CD4-positive, alpha-beta memory T cell (primary cell): ENCODE measurements at regions not wholly inside any gene's neighbourhood (a gene's known extent, or its start where the extent isn't known, plus 50 kb on each side); places are given as distances from the start of the nearest gene placed in this dataset.

ENCODE experiments used
- CTCF ChIA-PET: fragments of 350-600 bp; sonication (Branson Sonifier 250); formaldehyde crosslinking; loops from one replicate; lab custom pipeline; 2021; ENCODE audit warnings: inconsistent platforms; ENCODE audit not compliant: partially characterized antibody; lab: Charles Lee
- POLR2A ChIA-PET: fragments of 350-600 bp; sonication (Branson Sonifier 250); formaldehyde crosslinking; loops from one replicate; lab custom pipeline; 2021; ENCODE audit not compliant: partially characterized antibody; lab: Charles Lee
- DNase-seq, 5 donors: peaks; one replicate each; pipeline versions ENCODE4 v3.0.0 to v3.0.0-alpha.2; 2020 to 2022; ENCODE audit warnings: mixed read lengths in 1 of 5
- H3K27ac ChIP-seq: one replicate; pipeline ENCODE4 v1.7.0; 2013; ENCODE audit warnings: low read depth, low read length
- H3K27me3 ChIP-seq: 2 replicates; pipeline ENCODE4 v1.7.0; 2013; ENCODE audit warnings: mild to moderate bottlenecking, low read length, moderate library complexity; ENCODE audit not compliant: insufficient read depth
- H3K36me3 ChIP-seq: 2 replicates; pipeline ENCODE4 v1.7.0; 2013; ENCODE audit warnings: mild to moderate bottlenecking, low read length, moderate library complexity; ENCODE audit not compliant: insufficient read depth
- H3K4me1 ChIP-seq: 2 replicates; pipeline ENCODE4 v1.7.0; 2013; ENCODE audit warnings: mild to moderate bottlenecking, low read length, moderate library complexity; ENCODE audit not compliant: insufficient read depth
- H3K4me3 ChIP-seq, 2 donors: one replicate each; pipeline ENCODE4 v1.7.0; 2013; ENCODE audit warnings: low read length in 2 of 2, mild to moderate bottlenecking in 1 of 2
- H3K9me3 ChIP-seq, 2 donors: one replicate each; pipeline ENCODE4 v1.7.0; 2013; ENCODE audit warnings: low read length in 2 of 2, control low read depth in 1 of 2; ENCODE audit not compliant: control insufficient read depth in 1 of 2
- H3K27ac Mint-ChIP-seq, 7 donors: one replicate each; pipeline ENCODE4 v1.8.0; 2020 to 2021; ENCODE audit warnings: mixed read lengths in 7 of 7, mild to moderate bottlenecking in 6 of 7, inconsistent platforms in 3 of 7, moderate library complexity in 3 of 7
- H3K27me3 Mint-ChIP-seq, 2 donors: one replicate each; pipeline ENCODE4 v1.8.0; 2020 to 2021; ENCODE audit warnings: mixed read lengths in 2 of 2
- H3K36me3 Mint-ChIP-seq, 2 donors: one replicate each; pipeline ENCODE4 v1.8.0; 2020 to 2021; ENCODE audit warnings: mixed read lengths in 2 of 2, inconsistent platforms in 1 of 2, mild to moderate bottlenecking in 1 of 2
- H3K4me1 Mint-ChIP-seq, 4 donors: one replicate each; pipeline ENCODE4 v1.8.0; 2020 to 2021; ENCODE audit warnings: mixed read lengths in 4 of 4, mild to moderate bottlenecking in 1 of 4
- H3K4me3 Mint-ChIP-seq, 8 donors: one replicate each; pipeline ENCODE4 v1.8.0; 2020 to 2021; ENCODE audit warnings: mixed read lengths in 8 of 8, mild to moderate bottlenecking in 7 of 8, moderate library complexity in 6 of 8, inconsistent platforms in 3 of 8
- H3K9me3 Mint-ChIP-seq, 8 donors: one replicate each; pipeline ENCODE4 v1.8.0; 2020 to 2021; ENCODE audit warnings: mixed read lengths in 8 of 8, mild to moderate bottlenecking in 5 of 8, inconsistent platforms in 3 of 8, moderate library complexity in 1 of 8
- intact Hi-C: fragments of 100-400 bp; cut with micrococcal nuclease; formaldehyde crosslinking; loops from one replicate; pipeline ENCODE4 v1.15.1; 2023

GRCh38 chr7:11957956-11958355, 126.0 kb upstream of the THSD7A start:
- no peak for DNase-seq
- Histone ChIP-seq H3K36me3 (no peaks in the 10 kb centered on the region), H3K4me1 (no peaks in the 10 kb centered on the region), H3K27ac (no peak overlapping the region), H3K27me3 (no peaks in the 10 kb centered on the region), H3K4me3 (no peak overlapping the region), H3K9me3 (no peaks in the 10 kb centered on the region)
- Mint-ChIP-seq H3K9me3 (no peaks in the 10 kb centered on the region), H3K4me3 (no peak overlapping the region), H3K27me3 (no peaks in the 10 kb centered on the region), H3K4me1 (no peaks in the 10 kb centered on the region), H3K27ac (no peak overlapping the region), H3K36me3 (no peaks in the 10 kb centered on the region)
- intact Hi-C loops = no loop called here
- ChIA-PET CTCF (no interaction called here), POLR2A (no interaction called here)

DNA sequence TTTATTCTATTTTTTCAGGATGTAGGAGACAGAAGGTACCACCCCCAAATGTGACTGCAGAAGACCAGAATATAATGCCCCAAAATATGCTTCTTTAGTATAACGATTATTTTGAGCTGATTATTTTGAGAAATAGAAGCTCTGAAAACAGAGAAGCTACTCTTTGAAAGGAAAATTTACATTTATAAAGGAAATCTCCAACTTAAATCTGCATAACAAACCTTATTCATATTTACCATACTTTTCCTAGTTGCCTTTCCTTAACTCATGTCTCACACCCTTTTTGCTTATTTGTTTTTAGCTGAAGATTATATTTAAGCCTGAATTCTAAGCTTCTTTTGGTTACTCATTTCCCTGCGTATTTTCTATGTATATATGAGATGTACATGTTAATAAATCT, 127.1 kb upstream of the THSD7A start:
- H3K9me3 ChIP-seq = no peaks in the 10 kb centered on the region
- H3K27ac ChIP-seq = no peak overlapping the region
- no peaks in the 10 kb centered on the region for H3K27me3 ChIP-seq
- CTCF ChIA-PET = no interaction called here
- intact Hi-C loops = no loop called here
- Mint-ChIP-seq H3K27me3 (no peaks in the 10 kb centered on the region), H3K9me3 (peaks cover 0 to 2% (median 0%) of the 10 kb centered on the region in 8 donors), H3K27ac (no peak overlapping the region), H3K4me1 (no peaks in the 10 kb centered on the region), H3K36me3 (no peaks in the 10 kb centered on the region), H3K4me3 (no peak overlapping the region)
- no peaks in the 10 kb centered on the region for H3K36me3 ChIP-seq
- DNase-seq = no peak
- H3K4me3 ChIP-seq = no peak overlapping the region
- no peaks in the 10 kb centered on the region for H3K4me1 ChIP-seq
- POLR2A ChIA-PET = no interaction called here

DNA sequence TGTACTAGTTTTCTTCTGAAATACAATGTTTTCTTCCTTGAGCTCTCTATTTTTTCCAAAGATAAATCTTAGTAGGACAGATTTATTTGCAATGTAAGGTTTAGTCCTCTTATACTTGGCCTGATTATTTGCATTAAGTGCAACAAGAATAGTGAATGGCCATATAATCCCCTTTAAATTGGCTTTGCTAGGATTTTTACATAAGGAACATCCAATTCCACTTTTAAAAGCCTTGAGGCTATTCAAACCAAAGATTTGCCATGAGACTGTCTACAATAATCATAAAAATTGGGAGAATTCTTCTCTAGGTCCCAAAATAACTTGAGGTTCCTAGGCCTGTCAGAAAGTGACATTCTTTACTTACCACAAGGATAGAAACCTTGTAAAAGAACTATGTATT, 128.6 kb upstream of the THSD7A start:
- Histone ChIP-seq H3K27me3 (no peaks in the 10 kb centered on the region), H3K4me3 (no peak overlapping the region), H3K4me1 (no peaks in the 10 kb centered on the region), H3K36me3 (no peaks in the 10 kb centered on the region), H3K9me3 (no peaks in the 10 kb centered on the region), H3K27ac (no peak overlapping the region)
- ChIA-PET POLR2A (no interaction called here), CTCF (no interaction called here)
- Mint-ChIP-seq H3K36me3 (no peaks in the 10 kb centered on the region), H3K27ac (no peak overlapping the region), H3K4me1 (no peaks in the 10 kb centered on the region), H3K27me3 (no peaks in the 10 kb centered on the region), H3K4me3 (no peak overlapping the region), H3K9me3 (peaks cover 0 to 2% (median 0%) of the 10 kb centered on the region in 8 donors)
- intact Hi-C loops = no loop called here
- DNase-seq = no peak

DNA sequence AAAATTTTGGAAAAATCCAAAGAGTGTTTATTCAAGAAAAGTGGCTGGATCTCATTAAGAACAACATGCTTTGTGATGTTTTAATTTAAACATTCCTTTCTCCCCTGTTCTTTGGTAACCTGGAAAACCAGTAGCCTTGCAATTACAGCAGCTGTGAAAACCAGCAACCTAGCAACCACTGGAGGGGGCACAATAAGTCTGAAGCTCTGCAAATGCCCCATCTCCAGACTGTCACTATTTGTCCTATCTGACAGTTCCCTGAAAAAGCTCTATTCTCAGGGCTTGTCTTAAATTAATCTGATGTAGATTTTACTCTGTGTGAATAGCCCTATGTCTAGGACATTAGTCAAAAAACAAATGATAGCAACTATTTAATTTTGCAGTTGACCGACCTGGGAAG, 137.6 kb upstream of the THSD7A start:
- CTCF ChIA-PET = no interaction called here
- Mint-ChIP-seq H3K4me3 (no peak overlapping the region), H3K9me3 (peaks cover 2 to 36% (median 11%) of the 10 kb centered on the region in 8 donors), H3K27ac (no peak overlapping the region), H3K4me1 (no peaks in the 10 kb centered on the region), H3K27me3 (no peaks in the 10 kb centered on the region), H3K36me3 (no peaks in the 10 kb centered on the region)
- no peaks in the 10 kb centered on the region for H3K36me3 ChIP-seq
- H3K4me3 ChIP-seq = no peak overlapping the region
- no peaks in the 10 kb centered on the region for H3K9me3 ChIP-seq
- POLR2A ChIA-PET = no interaction called here
- H3K27me3 ChIP-seq = no peaks in the 10 kb centered on the region
- DNase-seq = no peak
- no peaks in the 10 kb centered on the region for H3K4me1 ChIP-seq
- no peak overlapping the region for H3K27ac ChIP-seq
- intact Hi-C loops = no loop called here

DNA sequence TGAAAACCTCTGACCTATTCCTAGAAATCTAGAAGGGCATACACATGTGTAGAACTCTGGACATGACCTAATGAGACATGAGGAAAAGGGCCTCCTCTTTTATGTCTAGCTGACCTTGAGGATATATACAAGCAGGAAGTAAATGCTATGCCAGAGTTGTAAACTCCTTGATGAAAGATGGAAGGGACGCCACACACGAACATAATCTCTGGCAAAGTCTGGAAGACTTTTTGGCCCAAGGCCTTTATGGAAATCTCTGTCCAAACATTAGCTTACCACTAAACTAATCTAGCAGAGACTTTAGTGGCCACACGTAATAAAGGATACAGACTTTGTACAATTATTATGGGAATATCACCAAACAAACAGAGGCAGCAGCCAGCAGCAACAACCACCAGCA, 138.1 kb upstream of the THSD7A start:
- no peaks in the 10 kb centered on the region for H3K27me3 Mint-ChIP-seq
- ChIA-PET CTCF (no interaction called here), POLR2A (no interaction called here)
- no peak overlapping the region for H3K4me3 ChIP-seq
- H3K4me1 Mint-ChIP-seq = no peaks in the 10 kb centered on the region
- intact Hi-C loops = no loop called here
- H3K9me3 ChIP-seq = no peaks in the 10 kb centered on the region
- peaks cover 2 to 37% (median 12%) of the 10 kb centered on the region in 8 donors for H3K9me3 Mint-ChIP-seq
- DNase-seq = no peak
- H3K4me3 Mint-ChIP-seq = no peak overlapping the region
- no peaks in the 10 kb centered on the region for H3K27me3 ChIP-seq
- no peak overlapping the region for H3K27ac ChIP-seq
- no peaks in the 10 kb centered on the region for H3K36me3 ChIP-seq
- H3K4me1 ChIP-seq = no peaks in the 10 kb centered on the region
- H3K36me3 Mint-ChIP-seq = no peaks in the 10 kb centered on the region
- no peak overlapping the region for H3K27ac Mint-ChIP-seq

DNA sequence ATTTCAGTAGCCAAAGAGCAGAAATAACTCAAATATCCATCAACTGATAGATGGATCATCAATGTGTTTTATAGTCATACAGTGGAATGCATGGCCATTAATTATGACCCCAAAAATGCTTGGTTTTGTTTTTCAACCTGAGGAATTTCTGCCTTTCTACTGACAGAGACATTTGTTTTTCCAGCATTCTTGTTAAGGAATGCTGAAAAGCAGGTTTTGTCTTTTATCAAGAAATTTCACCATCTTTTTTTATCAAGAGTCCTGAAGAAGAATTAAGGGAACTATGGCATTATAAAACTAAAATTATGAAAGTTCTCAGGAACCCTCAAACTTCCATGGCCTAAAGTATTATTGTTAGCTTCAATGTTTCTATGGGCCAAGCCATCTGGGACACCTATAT, 153.4 kb upstream of the THSD7A start:
- Mint-ChIP-seq H3K9me3 (peaks cover 0 to 15% (median 6%) of the 10 kb centered on the region in 8 donors), H3K27ac (no peak overlapping the region), H3K4me1 (no peaks in the 10 kb centered on the region), H3K36me3 (no peaks in the 10 kb centered on the region), H3K4me3 (no peak overlapping the region), H3K27me3 (no peaks in the 10 kb centered on the region)
- Histone ChIP-seq H3K9me3 (no peaks in the 10 kb centered on the region), H3K4me1 (no peaks in the 10 kb centered on the region), H3K27ac (no peak overlapping the region), H3K4me3 (no peak overlapping the region), H3K27me3 (no peaks in the 10 kb centered on the region), H3K36me3 (no peaks in the 10 kb centered on the region)
- POLR2A ChIA-PET = no interaction called here
- DNase-seq = no peak
- intact Hi-C loops = no loop called here
- CTCF ChIA-PET = no interaction called here

DNA sequence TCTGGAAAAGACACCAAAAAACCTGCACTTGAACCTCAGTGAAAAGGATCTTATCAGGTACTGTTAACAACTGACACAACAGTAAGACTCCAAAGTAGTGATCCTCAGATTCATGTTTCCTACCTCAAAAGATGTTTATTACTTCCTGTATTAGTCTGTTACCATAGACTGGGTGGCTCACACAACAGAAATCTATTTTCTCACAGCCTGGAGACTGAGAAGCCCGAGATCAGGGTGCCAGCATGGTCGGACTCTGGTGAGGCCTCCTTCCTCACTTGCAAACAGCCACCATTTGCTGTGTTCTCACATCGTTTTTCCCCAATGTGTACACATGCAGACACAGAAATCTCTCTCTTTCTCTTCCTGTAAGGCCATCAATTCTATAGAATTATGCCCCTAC, 154.0 kb upstream of the THSD7A start:
- Mint-ChIP-seq H3K27me3 (no peaks in the 10 kb centered on the region), H3K36me3 (no peaks in the 10 kb centered on the region), H3K9me3 (peaks cover 0 to 12% (median 6%) of the 10 kb centered on the region in 8 donors), H3K27ac (no peak overlapping the region), H3K4me1 (no peaks in the 10 kb centered on the region), H3K4me3 (no peak overlapping the region)
- Histone ChIP-seq H3K27me3 (no peaks in the 10 kb centered on the region), H3K4me3 (no peak overlapping the region), H3K27ac (no peak overlapping the region), H3K4me1 (no peaks in the 10 kb centered on the region), H3K36me3 (no peaks in the 10 kb centered on the region), H3K9me3 (no peaks in the 10 kb centered on the region)
- ChIA-PET POLR2A (no interaction called here), CTCF (no interaction called here)
- intact Hi-C loops = no loop called here
- DNase-seq = no peak

DNA sequence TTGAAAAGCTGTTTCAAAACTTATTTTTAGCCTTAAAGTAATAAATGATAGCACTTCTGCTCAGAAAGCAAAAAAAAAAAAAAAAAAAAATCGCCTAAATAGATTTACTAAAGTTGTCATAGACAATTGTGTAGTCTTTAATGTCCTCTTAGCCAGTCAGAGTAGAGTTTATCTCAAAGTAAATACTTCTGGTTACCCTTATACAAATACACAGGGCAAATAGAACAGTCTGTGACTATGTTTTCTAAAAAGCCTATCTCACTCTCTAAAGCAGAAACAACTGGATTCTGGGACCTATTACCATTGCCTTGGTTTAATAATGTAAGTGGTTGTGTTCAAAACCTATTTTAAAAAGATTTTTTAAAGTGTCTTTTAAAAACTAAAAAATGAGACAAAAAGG, 156.2 kb upstream of the THSD7A start:
- POLR2A ChIA-PET = no interaction called here
- Mint-ChIP-seq H3K4me1 (no peaks in the 10 kb centered on the region), H3K27ac (no peak overlapping the region), H3K9me3 (peaks cover 0 to 7% (median 1%) of the 10 kb centered on the region in 8 donors), H3K27me3 (no peaks in the 10 kb centered on the region), H3K36me3 (no peaks in the 10 kb centered on the region), H3K4me3 (no peak overlapping the region)
- H3K27me3 ChIP-seq = no peaks in the 10 kb centered on the region
- no peaks in the 10 kb centered on the region for H3K4me1 ChIP-seq
- intact Hi-C loops = no loop called here
- no peak for DNase-seq
- CTCF ChIA-PET = interaction anchor here (0.6 to 0.7 kb wide), 2 partner anchors 118 to 519 kb away, joined by 3 read pairs; no protein-coding TSS in a partner anchor
- H3K9me3 ChIP-seq = no peaks in the 10 kb centered on the region
- no peak overlapping the region for H3K4me3 ChIP-seq
- H3K27ac ChIP-seq = no peak overlapping the region
- no peaks in the 10 kb centered on the region for H3K36me3 ChIP-seq
